ENCODE measurements at regions not wholly inside any gene's neighbourhood (a gene's known extent, or its start where the extent isn't known, plus 50 kb on each side); places are given as distances from the start of the nearest gene placed in this dataset.

DNA sequence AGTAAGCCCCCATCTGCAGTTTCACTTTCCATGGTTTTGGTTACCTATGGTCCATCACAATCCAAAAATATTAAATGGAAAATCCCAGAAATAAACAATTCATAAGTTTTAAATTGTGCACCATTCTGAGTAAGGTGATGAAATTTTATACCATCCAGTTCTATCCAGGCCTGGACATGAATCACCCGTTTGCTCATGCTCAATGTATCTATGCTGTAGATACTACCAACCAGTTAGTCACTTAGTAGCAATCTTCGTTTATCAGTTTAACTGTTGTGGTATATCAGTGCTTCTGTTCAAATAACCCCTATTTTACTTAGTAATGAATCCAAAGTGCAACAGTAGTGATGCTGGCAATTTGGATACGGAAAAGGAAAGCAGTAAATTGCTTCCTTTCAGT lies 381.9 kb upstream of the AGTR1 start:
- no peak for DNase-seq

GRCh38 chr3:148318240-148318639 lies 379.5 kb upstream of the AGTR1 start:
- DNase-seq, result no peak

GRCh38 chr3:148319161-148319915 lies 378.4 kb upstream of the AGTR1 start:
- no peak for DNase-seq

- DNase-seq, result no peak
Measured at GRCh38 chr3:148319960-148320359, 377.7 kb upstream of the AGTR1 start.

- DNase-seq, result no peak
Measured at GRCh38 chr3:148329481-148330235, 368.0 kb upstream of the AGTR1 start.

- DNase-seq, result peak; percentile 31
Measured at GRCh38 chr3:148330542-148330941, 367.2 kb upstream of the AGTR1 start.

DNA sequence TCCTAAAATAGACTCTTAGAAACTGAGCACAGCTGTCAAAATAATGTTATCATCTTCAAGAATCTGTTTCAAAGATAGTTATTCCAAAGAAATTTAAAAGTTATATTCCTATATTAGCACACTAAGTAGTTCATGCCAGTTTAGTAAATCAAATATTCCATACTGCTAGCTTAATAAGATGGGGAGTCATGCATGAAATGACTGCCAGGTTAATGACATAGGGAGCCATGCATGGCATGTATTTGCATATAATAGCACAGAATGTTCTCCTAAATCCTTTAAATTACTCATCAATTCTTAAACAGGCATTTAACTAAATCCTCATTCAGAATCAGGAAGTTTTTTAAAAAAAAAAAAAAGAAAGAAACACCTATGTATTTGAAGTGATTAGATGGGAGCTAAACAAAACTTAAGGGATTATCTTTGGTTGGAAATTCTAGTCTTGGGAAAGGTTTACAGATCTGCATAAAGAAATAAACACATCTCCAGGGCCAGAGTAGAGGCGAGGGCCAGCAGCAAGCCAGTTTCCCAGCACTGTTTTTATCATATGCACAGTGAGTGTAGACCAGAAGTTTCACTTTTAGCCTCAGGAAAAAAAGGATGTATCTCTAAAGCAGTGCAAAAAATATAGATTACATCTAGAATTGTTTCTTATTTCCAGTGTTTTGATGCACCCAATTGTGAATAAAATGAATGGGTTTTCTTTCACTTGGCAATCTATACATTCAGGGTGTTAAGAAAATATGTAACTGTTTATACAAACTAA lies 366.4 kb upstream of the AGTR1 start:
- DNase-seq, result no peak

- no peak for DNase-seq
Measured at GRCh38 chr3:148332509-148332908, 365.2 kb upstream of the AGTR1 start.

DNA sequence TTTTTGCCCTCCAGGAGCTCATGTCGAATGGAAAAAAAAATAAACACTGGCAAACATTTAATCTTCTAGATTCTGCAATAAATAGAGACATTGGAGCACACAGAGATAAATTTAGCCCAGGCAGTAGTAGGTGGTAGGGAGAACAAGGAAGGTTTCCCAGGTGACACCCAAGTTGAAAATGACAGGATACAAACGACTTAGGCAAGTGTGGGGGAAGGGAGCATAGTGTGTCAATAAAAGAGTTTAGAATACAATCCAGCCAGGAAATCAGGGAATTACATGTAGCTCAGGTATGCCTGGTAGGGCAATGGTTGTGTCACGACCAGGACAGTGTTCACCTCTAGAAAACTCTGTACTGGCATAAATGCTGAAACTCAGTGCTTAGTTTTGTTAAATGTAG lies 364.6 kb upstream of the AGTR1 start:
- DNase-seq, result no peak

DNA sequence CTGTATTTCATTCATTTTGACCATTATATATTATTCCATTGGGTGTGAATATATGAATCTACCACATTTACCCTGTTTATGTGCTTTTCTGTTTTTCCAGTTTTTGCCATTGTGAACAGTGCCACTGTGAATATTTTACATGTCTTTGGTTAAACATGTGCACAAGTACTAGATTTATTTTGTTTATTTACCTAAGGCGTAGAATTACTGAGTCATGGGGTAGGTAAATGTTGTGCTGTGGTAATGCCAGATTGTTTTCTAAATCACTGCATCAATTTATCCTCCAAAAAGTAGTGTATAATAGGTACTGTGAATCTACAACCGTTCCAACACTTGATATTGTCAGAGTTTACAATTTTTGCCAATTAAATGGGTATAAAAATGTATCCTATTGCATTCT lies 362.1 kb upstream of the AGTR1 start:
- DNase-seq, result no peak

DNA sequence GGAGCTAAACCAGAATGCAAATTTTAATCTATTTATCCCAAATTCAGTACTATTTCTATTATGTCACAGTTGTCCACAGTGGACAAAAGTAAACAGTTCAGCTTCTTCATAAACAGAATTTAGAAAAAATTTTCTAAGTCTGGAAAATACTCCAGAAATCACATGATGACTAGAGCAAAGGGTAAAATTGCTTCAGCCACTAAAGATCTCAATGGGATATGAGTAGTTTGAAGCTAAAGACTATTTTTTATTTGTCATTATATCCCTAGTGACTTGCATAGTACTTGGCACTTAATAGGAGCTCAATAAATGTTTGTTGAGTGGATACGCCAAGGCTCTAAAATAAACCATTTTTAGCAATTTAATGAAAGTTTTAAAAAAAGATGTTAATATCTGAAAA lies 354.3 kb upstream of the AGTR1 start:
- no peak for DNase-seq

DNA sequence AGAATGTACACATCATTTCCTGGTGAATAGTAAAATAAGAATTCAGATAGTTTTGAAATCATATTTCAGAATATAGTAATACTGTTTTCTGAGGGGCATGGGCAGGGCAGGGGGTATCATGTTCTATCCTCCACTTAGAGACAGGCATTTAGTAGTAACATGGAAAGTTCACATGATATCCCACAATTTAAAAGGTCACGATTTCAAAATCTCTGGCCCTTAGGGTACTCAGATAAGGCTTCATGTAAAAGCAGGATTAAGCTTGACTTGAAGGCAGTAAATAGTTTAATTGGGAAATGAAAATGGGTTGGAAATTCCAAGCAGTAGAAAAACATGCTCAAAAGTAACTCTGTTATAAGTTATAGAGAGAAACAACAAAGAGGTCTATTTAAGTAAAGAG lies 353.2 kb upstream of the AGTR1 start:
- no peak for DNase-seq

DNA sequence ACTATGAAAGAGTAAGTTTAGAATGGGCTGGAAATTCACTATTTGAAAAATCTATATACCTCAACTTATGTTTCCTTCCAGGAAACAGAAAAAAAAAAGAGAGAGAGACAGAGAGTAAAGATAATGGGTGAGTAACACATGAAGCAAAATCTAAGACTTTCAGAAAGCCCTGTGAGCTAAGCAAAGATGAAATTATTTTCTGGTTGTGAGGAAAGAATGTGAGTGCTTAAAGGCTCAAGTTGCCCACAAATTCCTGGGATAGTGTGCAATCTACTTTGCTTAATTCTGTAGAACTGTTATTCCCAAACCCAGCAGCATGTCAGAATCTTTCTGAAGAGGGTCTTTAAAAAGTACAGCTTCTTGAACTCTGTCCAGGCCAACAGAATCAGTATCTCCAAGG lies 337.7 kb upstream of the AGTR1 start:
- DNase-seq, result no peak

GRCh38 chr3:148366743-148367410 lies 330.8 kb upstream of the AGTR1 start:
- no peak for DNase-seq

GRCh38 chr3:148367756-148368155 lies 329.9 kb upstream of the AGTR1 start:
- DNase-seq, result no peak

GRCh38 chr3:148369381-148369780 lies 328.3 kb upstream of the AGTR1 start:
- no peak for DNase-seq

DNA sequence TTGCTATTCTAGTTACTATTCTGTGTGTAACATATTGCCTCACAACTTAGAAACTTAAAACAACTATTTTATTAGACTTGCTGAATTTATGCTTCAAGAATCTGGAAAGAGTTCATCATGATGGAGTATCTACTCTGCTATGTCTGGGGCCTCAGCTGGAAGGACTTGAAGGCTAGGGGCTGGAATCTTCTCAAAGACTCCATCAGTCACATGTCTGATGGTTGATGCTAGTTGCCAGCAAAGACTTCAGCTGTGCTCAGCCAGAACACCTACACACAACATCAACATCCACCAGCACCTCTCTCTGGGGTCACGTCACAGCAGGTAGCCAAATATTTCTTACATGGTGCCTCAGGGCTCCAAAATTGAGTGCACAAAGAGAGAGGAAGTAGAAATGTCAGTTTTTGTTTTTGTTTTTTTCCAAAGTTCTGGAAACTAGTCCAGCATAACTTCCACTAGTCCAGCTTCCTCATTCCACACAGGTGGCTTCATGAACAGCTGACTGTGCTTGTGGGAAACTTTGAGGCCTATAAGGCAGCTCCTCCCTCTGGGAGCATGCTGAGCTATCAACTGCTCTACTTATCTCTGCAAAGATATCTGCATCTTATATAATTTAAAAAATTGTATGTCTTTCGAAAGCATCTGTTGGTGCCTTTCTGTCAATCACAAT lies 325.4 kb upstream of the AGTR1 start:
- no peak for DNase-seq

DNA sequence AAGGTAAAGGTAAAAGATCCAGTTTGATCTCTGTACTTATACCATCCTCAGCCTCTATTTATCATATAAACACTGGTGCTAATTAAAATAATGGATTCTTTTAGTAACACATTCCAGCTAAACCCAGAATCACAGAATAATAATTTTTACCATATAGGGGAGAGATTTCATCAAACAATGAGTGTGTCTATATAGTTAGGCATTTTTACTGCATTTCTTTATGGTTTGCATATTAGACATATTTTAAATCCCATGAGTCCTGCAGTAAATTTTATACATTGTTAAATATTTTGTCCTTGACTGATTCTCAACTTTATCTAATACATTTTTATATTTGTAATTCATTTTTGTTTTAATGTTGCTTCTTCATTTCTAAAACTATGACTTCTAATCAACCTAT lies 323.7 kb upstream of the AGTR1 start:
- DNase-seq, result no peak

DNA sequence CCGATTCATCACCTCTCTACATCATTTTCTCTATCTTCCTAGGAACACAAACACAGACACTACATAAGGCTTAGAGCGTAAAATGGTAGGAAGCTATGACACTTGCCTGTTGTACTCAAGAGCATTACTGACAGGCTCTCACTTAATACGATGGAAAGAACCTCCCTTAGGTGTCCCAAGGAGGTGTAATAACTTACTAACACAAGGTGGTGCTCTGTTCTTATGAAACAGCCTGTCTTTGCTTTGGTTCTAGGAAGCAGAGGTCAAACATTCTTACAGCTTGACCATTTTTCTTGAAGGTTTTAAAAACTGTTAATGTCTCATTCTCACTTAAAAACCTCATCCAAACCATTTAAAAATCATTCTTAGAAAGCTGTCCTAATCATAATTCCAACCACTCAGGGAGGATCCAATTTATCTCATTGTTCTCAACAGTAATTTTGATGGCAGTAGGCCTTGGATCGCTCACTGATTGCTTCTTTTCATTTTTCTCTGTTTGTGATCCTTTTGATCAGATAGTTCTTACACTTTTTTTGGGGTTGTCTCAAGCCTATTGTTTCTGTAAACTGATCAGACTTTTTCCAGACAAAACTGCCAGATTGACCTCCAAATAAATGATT lies 317.8 kb upstream of the AGTR1 start:
- peak; percentile 10 for DNase-seq

DNA sequence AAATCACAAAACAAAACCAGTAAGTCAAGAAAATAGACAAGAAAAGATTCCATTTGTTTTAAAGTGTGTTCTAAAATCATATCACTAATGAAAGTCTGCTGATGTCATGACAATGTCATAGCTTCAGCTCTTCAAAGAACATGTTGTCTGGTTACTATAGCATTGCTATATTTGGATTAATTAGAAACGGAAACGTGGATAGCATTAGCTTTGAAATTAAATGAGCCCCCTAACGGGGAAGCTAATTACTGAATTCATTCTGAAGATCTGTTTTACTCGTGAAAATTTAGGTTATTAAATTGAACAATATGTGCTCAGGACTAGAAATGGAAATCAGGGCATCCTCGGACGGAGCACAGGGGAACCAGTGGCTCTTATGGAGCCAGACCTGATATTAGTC lies 316.7 kb upstream of the AGTR1 start:
- no peak for DNase-seq

GRCh38 chr3:148389916-148390315 lies 307.8 kb upstream of the AGTR1 start:
- DNase-seq, result no peak

GRCh38 chr3:148395821-148396220 lies 301.9 kb upstream of the AGTR1 start:
- no peak for DNase-seq
